ENCODE measurements at regions not wholly inside any gene's neighbourhood (a gene's known extent, or its start where the extent isn't known, plus 50 kb on each side); places are given as distances from the start of the nearest gene placed in this dataset.
"Not testable (repeated sequence)": the region's sequence is repeated elsewhere in the genome, so short reads cannot be mapped to it uniquely, and the experiment has no call there.

DNA sequence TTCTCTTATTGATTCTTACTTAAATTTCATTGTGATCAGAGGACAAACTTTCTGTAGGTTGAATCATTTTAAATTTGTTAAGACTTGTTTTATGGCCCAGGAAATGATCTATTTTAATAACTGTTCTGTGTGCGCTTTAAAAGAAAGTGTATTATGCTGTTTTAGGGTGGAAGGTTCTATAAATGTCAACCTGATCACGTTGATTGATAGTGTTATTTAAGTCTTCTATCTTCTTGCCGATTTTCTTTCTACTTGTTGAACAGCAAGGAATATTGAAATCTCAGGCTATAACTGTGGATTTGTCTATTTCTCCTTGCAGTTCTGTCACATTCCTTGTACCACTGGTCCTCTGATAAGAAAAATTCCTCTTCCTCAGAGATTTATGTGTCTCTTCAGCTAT is 112.7 kb downstream of the TANC2 start:
- DNase-seq (ENCODE audit: low read depth): no peak

DNA sequence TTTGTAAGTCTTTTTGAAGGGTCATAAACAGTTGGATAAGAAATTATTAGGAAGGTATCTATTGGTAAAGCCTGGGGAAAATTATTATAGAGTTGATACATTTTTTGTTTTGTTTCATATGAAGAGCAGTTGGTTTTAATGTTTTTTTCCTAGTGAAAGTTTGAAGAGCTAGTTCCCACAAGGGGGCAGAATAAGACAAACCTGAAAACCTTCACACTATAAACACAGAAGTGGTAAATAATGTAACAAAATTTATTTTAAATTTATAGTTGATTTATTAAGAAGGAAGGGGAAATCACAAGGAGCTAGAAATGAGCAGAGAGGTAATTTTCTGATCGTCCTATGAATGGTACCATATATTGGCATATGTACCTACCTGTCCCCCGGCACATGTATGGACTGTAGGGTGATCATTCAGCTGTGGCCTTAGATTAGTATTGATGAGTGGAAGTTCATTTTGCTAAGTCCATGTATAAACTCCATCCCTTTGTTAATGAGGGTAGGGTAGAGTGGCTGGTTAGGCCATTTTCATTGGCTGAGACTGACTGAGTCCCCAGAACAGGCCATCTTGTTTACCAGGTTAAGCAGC is 116.3 kb downstream of the TANC2 start:
- peak; percentile 23 for DNase-seq (ENCODE audit: low read depth)

DNA sequence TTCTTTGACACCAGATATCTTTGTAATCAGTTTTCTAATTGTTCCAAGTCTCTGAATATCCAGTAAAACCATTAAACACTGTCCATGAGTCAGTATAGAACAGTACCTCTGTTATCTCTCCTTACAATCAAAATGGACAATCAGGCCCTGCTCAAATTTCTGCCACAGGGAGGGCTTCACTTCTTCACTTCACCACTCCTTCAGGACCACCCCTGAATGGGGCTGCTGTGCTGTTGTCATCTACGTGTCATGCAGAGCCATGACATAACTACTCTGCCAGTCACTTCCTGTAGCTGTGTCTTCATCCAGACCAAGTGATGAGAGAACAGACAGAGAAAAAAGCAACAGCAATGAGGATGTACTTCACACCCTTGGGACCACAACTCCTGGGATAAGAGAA is 116.9 kb downstream of the TANC2 start:
- DNase-seq (ENCODE audit: low read depth): peak; percentile 55

DNA sequence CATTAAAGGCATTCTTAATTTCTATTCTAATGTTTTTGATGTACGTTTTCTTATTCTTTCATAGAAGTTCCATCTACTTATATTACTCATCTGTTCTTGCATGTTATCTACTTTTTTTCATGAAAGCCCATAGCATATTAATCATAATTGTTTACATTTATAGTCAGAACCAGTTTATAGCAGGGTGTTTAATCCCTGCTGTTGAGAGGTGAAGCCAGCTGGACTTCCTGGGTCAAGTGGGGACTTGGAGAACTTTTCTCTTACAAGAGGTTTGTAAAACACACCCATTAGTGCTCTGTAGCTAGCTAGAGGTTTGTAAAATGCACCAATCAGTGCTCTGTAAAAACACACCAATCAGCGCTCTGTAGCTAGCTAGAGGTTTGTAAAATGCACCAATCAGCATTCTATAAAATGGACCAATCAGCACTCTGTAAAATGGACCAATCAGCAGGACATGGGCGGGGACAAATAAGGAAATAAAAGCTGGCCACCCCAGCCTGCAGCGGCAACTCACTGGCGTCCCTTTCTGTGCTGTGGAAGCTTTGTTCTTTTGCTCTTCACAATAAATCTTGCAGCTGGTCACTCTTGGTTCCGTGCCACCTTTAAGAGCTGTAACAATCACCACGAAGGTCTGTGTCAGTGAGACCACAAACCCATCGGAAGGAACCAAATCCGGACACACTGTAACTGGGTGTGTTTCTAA is 120.6 kb downstream of the TANC2 start:
- peak; percentile 6 for DNase-seq (ENCODE audit: low read depth)

DNA sequence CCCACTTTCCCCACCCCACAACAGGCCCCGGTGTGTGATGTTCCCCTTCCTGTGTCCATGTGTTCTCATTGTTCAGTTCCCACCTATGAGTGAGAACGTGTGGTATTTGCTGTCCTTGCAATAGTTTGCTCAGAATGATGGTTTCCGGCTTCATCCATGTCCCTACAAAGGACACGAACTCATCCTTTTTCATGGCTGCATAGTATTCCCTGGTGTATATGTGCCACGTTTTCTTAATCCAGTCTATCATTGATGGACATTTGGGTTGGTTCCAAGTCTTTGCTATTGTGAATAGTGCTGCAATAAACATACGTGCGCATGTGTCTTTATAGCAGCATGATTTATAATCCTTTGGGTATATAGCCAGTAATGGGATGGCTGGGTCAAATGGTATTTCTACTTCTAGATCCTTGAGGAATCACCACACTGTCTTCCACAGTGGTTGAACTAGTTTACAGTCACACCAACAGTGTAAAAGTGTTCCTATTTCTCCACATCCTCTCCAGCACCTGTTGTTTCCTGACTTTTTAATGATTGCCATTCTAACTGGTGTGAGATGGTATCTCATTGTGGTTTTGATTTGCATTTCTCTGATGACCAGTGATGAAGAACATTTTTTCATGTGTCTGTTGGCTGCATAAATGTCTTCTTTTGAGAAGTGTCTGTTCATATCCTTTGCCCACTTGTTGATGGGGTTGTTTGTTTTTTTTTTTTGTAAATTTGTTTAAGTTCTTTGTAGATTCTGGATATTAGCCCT is 124.5 kb downstream of the TANC2 start:
- not testable (repeated sequence) for DNase-seq (ENCODE audit: low read depth)

DNA sequence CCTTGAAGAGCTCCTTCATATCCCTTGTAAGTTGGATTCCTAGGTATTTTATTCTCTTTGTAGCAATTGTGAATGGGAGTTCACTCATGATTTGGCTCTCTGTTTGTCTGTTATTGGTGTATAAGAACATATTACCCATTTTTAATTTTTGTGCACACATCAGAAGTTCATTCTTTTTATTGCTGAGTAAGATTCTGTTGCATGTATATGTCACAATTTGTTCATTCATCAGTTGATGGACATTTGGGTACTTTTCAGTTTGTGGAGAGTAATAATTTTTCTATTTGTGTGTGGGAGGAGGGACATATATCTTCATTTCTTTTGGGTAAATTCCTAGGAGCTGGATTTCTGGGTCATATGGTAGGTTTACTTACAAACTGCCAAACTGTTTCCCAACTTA is 125.9 kb downstream of the TANC2 start:
- DNase-seq (ENCODE audit: low read depth): not testable (repeated sequence)

DNA sequence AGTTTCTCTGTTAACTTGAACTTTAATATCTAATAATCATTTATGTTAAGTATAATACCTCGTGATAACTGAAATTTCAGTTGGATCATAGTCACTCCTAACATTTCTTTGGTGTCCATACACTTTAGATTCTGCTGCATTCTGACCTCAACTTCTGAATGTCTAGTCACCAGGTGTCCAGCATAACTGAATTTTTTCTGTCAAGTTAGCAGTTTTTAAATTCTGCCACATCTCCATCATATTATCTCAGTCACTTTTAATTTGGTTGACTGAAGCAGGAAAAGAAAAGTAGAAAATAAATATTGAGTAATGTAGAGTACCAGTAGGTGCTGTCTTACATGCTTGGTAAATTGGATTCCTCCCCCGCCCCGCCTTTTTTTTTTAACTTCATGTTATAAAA is 128.6 kb downstream of the TANC2 start:
- no peak for DNase-seq (ENCODE audit: low read depth)

DNA sequence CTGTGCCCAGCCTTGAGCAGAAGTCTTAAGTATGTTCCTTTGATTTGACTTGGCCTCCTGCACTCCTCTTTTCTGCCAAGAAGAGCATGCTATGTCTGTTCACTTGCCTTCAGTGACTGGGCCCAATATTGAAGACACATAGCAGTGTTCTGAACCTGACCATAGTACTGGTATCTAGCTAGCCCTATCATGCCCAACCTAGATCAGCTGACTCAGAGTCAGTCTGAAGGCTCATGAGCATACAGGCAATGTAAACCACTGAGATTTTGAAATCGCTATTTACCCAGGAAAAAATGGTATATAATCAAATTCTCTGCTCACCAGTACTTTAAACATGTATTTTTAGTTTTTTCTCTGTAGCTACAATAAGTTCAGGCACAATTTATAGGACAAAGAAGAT is 129.4 kb downstream of the TANC2 start:
- DNase-seq (ENCODE audit: low read depth): no peak

DNA sequence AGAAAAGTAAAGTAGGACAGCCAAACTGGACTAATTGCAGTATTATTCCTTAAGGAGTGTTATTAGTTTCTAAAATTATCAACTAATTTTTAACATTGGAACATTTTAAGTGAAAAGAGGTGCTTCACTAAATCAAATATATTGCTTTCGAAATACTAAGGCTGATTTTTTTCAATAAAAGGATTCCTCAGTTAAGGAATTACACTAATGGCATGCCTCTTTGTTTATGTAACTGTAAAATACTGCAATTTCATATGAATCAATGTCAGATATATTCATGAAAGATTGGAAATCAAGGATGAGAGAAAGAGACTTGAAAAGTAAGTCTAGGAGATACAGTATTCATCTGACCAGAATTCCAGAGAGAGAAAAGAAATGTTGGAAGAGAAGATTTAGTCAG is 129.8 kb downstream of the TANC2 start:
- no peak for DNase-seq (ENCODE audit: low read depth)

DNA sequence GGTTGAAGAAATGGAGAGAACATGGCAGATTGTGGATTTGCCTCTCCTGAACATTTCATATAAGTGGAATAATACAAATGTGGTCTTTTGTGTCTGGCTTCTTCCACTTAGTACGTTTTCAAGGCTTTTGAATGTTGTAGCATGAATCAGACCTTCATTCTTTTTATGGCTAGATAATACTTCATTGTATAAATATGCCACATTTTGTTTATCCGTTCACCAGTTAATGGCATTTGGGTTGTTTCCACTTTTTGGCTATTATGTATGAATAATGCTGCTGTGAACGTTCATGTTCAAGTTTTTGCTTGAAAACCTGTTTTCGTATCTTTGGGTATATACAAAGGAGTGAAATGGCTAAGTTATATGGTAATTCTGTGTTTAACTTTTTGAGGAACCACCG is 130.4 kb downstream of the TANC2 start:
- no peak for DNase-seq (ENCODE audit: low read depth)

DNA sequence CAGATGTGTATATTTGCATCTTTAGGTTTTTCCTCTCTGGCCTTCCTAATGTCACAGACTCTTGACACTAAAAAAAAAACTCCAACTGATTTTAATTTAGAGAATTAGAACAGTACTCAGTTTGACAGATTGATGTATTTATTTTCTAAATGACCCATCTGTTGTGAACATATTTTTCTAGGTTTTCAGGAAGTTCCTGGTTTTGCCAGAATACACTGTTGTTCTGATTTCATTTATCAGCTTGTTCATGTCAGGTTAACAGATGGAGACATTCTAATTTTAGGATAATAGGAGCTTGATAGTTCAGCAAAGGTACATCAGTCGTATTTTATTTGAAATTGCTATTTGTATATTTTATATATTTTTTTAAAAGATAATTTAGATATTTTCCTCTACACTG is 133.4 kb downstream of the TANC2 start:
- DNase-seq (ENCODE audit: low read depth): no peak

DNA sequence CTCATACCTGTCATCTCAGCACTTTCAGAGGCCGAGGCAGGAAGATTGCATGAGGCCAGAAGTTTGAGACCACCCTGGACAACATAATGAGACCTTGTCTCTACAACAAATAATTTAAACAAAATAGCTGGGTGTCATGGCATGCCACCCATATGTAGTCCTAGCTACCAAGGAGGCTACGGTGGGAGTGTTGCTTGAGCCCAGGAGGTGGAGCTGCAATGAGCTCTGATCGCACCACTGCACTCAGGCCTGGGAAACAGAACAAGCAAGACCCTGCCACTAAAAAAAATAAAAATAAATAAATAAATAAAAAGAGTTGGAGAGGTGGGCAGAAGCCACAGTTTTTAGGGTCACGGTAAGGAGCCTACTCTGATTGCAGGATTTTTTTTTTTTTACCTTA is 136.0 kb downstream of the TANC2 start:
- no peak for DNase-seq (ENCODE audit: low read depth)

DNA sequence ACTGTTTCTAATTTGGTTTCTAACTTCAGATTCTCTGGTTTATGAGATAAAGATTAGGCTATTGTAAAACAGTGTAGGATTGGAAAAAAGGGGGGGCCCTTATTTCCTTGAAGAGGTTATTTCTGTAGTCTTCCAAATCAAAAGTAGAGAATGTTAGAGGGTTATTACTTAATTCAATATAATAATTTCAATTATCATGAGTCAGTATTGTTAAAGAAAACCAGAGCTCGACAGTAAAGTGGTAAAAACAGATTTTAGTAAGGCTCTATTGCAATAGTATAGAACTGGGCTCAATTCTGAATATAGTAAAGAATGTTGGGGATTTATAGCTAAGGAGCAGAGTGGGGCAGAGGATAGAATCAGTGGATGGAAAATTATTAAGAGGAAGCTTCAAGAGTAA is 140.0 kb downstream of the TANC2 start:
- DNase-seq (ENCODE audit: low read depth): no peak

DNA sequence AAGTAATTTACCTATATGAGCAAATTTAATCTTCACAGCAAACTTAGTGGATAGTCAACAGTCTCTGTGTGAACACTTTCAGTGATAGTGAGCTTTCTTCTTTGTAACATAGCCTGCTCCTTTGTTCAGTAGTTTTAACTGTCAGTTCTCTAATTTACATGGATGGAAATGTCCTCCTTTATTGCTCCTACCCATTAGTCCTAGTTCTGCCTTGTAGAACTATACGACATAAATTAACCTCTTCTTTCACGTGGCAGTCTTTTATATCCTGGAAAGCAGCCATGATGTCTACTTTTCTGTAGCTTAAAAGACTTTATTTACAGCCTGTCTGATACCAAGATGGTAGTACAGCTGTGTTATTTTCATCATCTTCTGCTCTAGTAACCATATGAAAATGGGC is 143.6 kb downstream of the TANC2 start:
- DNase-seq (ENCODE audit: low read depth): no peak

DNA sequence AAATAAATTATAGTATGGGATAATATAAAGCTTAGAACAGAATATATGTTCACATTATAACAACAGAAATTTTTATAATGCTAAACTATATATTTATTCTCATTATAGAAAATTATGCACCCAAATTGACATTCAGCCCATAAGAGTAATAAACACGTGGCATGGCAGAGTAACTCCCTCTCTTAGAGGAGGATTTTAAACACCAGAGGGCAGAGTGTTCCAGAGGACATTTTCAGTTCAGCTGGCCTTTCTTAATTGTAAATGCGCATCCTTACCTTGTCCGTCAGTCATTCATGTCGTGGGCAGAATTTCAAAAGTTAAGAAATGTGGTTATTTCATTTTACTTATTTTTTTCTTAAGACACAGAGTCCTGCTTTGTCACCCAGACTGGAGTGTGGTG is 147.1 kb downstream of the TANC2 start:
- DNase-seq (ENCODE audit: low read depth): peak; percentile 19

DNA sequence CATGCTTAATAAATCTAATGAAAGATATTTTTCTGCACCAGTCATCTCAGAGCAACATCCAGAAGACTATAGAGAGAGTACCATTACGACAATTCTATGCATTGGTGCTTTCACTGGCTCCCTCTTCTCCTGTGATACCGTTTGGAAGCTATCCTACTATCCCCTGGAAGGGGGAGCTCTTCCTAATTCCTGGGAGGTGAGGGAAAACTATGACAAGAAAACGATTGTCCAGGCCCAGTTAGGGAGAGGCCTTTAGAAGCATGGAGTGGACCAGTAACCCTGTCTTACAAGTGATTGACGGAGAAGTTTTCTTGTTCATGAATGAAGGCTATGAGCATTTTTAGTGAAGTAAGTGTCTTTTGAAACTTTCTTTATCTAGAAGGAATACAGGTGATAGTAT is 150.2 kb downstream of the TANC2 start:
- peak; percentile 8 for DNase-seq (ENCODE audit: low read depth)

DNA sequence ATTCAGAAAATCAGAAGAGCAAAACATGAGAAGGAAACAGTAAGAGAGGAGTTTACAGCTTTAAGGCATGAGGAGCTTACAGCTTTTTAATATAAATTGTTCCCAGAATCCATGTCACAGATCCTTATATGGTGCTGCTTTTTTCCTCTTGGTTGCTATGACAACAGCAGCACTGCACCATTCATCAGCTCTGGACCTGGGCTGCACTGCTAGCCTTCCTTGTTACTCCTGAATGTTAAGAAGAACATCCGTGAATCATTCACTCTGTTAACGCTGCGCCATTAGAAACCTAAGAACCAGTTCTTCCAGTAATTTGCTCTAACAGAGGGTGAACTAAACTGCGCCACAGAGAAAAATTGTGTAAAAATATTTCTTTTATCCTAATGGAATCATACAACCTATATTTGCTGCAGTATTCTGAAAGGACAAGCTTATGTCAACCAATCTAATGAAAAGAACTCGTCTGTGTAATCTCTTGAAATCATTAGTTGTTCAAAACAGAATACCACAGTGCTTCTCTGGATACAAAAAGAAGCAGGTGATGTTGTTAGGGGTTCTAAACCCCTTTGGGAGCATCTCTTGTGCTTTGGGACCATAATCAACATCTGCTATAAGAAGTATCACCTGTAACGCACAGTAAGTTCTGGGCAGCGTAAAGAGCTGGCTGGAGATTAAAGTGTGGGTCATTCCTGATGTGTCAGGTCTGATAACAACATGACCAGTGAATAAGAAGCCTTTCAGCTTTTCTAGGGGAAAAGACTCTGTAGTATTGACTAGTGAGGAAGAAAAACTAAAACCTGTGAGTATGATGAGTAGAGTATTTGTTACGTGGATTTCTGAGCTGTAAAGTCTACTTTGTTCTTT is 151.2 kb downstream of the TANC2 start:
- DNase-seq (ENCODE audit: low read depth): peak; percentile 27

DNA sequence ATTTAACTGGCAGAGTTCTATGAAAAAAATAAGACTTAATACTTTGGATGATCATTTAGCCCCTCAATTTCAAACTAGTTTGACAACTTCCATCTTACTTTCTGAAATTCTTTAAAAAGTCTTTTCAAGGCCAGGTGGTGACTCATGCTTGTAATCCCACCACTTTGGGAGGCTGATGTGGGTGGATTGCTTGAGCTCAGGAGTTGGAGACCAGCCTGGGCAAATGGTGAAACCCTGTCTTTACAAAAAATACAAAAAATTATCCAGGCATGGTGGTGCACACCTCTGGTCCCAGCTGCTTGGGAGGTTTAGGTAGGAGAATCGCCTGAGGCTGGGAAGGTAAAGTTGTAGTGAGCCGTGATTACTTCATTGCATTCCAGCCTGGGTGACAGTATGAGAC is 154.4 kb downstream of the TANC2 start:
- peak; percentile 6 for DNase-seq (ENCODE audit: low read depth)

DNA sequence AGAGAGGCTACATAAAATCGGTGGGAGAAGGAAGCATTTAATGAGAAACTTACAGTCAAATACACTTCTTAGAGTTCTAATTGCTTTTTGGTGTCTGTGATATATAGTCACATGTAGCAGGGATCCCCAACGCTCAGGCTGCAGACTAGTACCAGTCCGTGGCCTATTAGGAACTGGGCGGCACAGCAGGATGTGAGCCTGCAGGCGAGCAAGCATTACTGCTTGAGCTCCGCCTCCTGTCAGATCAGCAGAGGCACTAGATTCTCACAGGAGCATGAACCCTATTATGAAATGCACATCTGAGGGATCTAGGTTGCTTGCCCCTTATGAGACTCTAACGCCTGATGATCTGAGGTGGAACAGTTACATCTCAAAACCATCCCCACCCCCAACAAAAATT is 158.5 kb downstream of the TANC2 start:
- DNase-seq (ENCODE audit: low read depth): no peak

DNA sequence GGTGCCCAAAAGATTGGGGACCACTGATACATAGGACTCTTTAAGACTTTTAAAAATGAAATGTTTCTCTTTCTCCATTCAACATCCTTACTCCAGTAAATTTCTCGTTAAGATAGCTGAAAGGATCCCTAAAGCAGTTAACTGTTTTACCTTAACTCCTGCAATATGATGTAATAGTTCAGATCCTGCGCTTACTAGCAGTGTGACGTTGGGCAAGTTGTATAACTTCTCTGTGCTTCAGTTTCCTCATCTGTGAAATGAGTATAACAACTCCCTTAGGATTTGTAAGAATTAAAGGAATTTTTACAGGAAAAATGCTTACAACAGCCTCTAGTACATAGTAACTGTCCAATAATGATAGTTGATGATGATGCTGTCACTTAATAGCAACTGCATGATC is 158.9 kb downstream of the TANC2 start:
- DNase-seq (ENCODE audit: low read depth): no peak

DNA sequence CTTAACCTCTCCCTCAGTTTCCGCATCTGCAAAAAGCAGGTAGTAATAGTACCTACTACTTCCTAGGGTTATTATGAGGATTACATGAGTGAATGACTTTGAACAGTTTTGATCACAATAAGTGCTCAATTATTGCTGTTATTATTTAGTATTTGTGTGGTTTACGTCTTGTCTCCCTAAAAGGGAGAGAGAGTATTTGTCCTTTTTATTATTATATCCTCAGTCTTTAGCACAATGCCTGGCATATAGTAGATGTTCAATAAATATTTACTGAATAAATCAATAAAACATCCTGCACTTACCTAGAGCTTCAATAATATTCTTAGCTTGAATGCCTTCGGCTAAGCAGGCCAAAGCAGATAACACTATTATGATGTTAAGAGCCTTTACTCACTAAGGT is 160.0 kb downstream of the TANC2 start:
- no peak for DNase-seq (ENCODE audit: low read depth)

DNA sequence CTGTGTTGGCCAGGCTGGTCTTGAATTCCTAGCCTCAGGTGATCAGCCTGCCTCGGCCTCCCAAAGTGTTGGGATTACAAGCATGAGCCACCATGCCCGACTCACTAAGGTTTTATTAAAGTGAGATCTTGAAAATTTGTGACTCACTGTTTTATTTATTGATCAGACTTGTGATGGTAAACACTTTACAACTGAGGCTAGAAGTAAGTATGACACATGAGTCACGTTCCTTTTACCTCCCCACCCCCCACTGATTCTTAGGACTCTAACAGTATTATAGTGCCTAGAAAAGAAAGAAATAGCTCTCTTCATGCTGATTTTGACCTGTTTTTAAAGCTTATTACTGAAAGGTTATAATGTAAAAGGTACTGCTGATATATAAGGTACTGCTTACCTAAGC is 160.6 kb downstream of the TANC2 start:
- DNase-seq (ENCODE audit: low read depth): no peak

Measured in RPMI7951 (cell line).